CD4-positive, alpha-beta T cell treated with Interleukin-10 for 1 hour (primary cell): ENCODE measurements at regions not wholly inside any gene's neighbourhood (a gene's known extent, or its start where the extent isn't known, plus 50 kb on each side); places are given as distances from the start of the nearest gene placed in this dataset.

ENCODE experiments used
- DNase-seq: peaks from one replicate; pipeline ENCODE4 v3.0.0-alpha.2; 2020

DNA sequence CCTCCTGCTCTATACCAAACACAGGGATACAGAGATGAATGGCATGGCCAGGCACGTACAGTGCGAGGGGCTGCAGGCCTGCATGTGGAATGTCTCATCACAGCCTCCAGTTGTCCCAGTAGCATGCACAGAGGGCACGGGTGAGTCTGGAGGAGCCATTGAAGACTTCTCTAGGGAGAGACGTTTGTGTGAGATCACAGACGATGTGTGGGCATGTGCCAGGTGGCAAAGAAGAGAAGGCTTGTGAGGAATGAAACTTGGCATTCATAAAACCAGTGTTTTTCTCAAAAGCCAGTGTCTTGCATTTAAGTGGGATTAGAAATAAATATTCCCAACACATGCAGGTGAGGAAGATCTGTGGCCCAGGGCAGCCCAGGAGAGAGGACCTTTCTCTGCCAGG lies 119.1 kb upstream of the UBE3A start:
- DNase-seq: no peak

- no peak for DNase-seq
Measured at GRCh38 chr15:25556136-25556535, 117.3 kb upstream of the UBE3A start.

- no peak for DNase-seq
Measured at GRCh38 chr15:25554640-25555039, 115.8 kb upstream of the UBE3A start.

DNA sequence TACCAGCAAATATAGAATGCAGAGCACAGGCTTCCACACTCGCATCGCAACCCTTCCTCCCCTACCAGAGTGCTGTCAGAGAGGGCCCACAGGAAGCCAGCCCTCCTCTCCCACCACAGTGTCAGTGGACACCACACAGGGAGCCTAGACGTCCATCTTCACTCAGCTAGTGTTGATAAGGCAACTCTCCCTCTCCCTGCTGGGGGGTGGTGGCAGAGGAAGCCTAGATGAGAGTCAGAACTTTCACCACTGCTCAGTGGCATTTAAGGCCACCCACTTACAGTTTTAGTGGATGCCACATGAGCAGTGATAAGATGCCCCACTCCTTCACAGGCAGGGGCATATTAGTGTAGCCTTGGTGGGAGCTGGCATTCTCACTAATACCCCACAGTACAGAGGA lies 109.8 kb upstream of the UBE3A start:
- no peak for DNase-seq

GRCh38 chr15:25545889-25546288 lies 107.1 kb upstream of the UBE3A start:
- DNase-seq: no peak

DNA sequence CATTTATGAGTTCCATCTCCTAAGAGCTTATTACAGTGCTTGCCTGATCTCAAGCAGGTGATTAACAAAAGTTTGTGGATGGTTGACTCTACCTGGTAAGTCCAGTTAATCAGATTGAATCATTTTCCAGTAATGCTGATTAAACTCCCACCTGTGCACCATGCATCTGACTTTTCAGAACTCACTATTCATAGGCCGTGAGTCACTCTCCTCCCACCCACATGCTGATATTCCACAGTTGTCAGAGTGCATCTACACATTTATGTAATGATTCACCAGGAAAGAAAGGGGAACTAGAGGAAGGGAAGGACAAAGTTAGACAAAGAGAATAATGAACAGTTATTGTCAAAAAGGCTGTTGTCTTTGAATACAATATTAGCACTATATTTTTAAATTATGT lies 106.2 kb upstream of the UBE3A start:
- no peak for DNase-seq

DNA sequence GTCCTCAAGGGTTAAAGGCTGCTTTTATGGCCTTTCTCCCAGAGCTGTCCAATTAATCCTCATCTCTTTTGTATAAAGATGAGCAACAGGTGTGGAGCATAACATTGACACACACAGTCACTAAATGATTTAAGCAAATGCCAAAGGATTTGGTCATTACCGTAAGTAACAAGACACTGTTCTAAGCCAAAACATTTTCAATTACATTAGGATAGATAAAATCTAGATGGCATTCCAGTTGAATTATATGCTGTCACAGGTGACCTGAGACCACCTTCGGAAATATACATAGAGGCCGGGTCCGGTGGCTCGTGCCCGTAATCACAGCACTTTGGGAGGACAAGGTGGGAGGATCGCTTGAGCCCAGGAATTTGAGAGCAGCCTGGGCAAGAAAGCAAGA lies 105.3 kb upstream of the UBE3A start:
- DNase-seq: no peak

DNA sequence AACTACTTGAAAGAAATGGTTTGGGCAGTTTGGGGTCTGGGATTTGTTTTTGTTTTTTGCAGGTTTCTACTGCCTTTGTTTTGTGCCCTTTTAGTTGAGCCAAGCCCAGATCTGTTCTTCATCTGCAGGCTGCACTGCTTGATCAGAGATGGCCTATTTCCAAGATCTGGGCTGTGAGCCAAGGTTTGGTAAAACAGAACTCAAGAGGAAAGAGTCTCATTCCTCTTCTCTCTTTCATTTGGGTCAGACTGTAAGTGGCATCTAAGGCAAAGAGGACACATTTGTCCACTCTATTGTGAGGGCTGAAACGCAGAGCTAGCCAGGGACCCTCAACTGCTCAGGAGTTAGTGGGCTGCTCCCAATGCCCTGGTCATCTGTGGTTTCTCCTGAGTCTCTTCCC lies 104.4 kb upstream of the UBE3A start:
- no peak for DNase-seq

DNA sequence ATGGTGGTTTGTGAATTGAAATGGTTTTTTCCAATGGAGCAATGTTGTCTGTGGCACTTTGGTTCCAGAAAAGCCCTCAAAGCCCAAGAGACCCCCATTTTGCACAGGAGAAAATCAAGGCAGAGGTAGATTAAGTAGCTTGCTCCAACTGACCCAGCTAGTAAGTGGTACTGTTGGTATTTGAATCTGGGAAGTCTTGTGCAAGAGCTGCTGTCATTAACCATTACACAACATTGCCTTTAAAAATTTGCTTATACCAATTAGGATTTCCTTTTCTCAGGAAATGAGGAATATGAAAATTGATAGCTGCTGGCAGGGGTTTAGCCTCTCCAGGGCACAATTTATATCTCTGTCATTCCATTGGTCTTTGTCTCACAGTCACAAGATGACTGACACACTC lies 102.4 kb upstream of the UBE3A start:
- DNase-seq: no peak

- DNase-seq: no peak
Measured at GRCh38 chr15:25536801-25537611, 98.2 kb upstream of the UBE3A start.

DNA sequence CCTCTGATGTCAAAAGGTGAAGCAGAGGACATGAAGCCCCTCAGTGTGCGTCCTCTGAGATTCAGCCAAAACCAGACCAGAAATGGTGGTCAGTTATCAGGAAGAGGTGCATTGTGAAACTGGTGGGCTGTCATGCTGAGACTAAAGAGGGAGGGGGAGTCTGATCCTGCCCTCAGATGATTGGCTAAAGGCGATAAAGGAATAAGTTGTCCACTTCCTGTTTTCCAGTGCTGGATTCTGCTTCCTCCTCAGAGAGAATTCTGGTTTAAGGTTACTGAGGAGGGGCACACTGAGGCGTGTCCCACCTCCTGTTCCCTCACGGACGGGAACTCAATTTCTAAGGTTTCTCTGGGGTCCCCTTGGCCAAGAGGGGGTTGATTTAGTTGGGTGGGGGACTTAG lies 97.0 kb upstream of the UBE3A start:
- DNase-seq: no peak

DNA sequence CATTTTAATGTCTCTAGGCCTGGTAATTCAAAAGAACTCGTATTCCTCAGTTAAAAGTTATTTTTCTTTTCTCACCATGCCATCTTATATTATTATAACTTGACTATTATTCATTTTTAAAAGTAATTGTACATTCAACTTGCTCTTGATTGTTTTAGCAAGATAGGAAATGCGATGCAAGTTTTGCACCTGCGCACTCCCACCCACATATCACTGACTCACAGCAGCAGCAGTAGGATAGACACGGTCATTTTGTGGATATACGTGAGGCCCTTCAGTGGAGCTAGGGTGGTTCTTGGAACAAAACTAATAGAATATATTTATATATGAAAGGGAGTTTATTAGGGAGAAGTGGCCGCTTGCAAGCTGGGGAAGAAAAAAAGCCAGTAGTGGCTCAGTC lies 95.5 kb upstream of the UBE3A start:
- no peak for DNase-seq

DNA sequence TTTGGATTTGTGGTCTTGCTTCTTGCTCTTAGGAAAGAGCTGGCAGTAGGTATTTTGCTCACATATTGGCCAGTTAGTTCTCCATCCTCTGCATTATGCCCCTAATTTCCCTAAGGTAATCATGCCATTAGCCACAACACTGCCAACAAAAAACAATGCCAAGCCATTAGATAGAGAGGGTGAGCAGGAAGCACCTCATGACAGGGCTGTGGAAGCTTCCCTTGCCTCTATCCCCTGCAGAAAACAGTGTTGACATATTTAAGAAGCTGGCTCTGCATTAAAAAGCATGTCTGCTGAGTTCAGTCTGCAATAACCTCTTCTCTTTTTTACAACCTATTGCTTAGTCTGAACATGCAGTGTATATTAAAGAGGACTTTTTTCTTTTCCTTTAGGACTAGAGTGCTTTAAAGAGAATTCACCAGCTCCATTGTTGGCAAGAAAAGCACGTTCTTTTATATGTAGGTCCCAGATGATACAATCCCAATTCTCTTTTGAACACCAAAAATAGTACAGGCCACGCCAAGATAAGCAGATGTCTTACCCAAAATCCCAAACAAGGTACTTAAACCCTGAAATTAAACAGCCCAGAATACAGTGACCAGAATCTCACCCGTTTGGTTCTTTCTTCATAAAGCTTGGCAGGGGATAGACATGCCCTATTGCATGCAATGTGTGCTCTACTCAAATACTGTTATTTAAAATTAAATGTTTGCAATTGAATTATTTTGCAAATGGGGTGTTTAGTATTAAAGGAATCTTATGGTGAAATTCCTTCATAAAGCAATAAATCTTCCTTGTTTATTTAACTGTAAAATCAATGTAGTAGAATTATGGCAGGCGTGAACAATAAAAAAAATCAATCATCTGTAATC lies 93.7 kb upstream of the UBE3A start:
- no peak for DNase-seq

DNA sequence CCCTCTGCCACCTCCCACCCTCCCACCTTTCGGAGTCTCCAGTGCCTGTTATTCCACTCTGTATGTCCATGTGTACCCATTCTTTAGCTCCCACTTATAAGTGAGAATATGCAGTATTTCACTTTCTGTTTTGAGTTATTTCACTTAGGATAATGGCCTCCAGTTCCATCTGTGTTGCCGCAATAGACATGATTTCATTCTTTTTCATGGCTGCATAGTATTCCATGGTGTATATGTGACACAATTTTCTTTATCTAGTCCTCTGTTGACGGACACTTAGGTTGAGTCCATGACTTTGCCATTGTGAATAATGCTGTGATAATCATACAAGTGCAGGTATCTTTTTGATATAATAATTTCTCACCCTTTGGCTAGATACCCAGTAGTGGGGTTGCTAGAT lies 91.0 kb upstream of the UBE3A start:
- no peak for DNase-seq

GRCh38 chr15:25527118-25527517 lies 88.3 kb upstream of the UBE3A start:
- no peak for DNase-seq

- no peak for DNase-seq
Measured at GRCh38 chr15:25525741-25526140, 86.9 kb upstream of the UBE3A start.

- DNase-seq: no peak
Measured at GRCh38 chr15:25515633-25516032, 76.8 kb upstream of the UBE3A start.

GRCh38 chr15:25514522-25514921 lies 75.7 kb upstream of the UBE3A start:
- DNase-seq: no peak

GRCh38 chr15:25512957-25513356 lies 74.1 kb upstream of the UBE3A start:
- no peak for DNase-seq

DNA sequence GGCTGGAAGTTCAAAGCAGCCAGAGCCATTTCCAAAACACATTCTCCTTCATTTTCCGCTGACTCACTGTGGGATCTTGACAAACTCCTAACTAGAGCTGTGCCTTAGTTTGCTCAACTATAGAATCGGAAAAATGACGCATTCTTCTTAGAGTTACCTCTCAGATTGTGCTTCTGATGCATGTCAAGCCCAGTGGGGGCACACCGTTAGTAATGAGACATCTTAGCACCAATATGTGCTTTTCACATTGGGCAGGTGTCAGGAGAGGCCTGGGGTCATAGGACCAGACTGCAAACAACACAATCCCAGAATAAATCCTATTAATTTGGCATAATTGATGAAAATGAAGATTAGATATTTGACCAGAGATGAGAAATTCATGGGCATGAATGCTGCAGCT lies 71.3 kb upstream of the UBE3A start:
- DNase-seq: no peak

DNA sequence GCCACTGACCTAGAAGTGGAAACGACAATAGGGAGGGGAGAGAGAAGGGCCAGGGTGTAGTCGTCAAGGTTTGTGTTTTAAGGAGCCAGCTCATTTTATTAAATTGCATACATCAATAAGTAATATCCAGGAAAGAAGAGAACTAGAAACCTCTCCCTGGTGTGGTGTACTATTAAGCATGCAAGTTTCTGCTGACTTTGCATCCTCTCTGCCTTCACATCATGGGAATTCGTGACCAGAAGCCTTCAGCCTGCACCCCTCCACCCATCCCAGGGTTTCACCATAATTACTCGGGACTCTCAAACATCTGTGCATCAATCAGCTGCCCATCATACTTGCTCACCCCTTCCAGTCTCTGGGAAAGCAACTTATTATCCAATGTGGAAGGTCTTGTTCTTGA lies 70.9 kb upstream of the UBE3A start:
- DNase-seq: no peak

GRCh38 chr15:25508369-25509002 lies 69.7 kb upstream of the UBE3A start:
- DNase-seq: peak; percentile 17

- no peak for DNase-seq
Measured at GRCh38 chr15:25504307-25504706, 65.5 kb upstream of the UBE3A start.
